ENCODE measurements at regions not wholly inside any gene's neighbourhood (a gene's known extent, or its start where the extent isn't known, plus 50 kb on each side); places are given as distances from the start of the nearest gene placed in this dataset.

GRCh38 chr9:115235221-115235620 is 117.3 kb upstream of the TNC start:
- no peak for ATAC-seq (ENCODE audit: insufficient read depth, low read depth)
- H3K9ac ChIP-seq (ENCODE audit: low read depth, low read length): no peak overlapping the region
- no peak for TF ChIP-seq EZH2 (IDR thresholded peaks at IDR 0.05; ENCODE audit: borderline replicate concordance, low read depth, low read length, severe bottlenecking)
- TF ChIP-seq CTCF (IDR thresholded peaks at IDR 0.05; ENCODE audit: borderline replicate concordance, extremely low read depth, low read length, poor library complexity, severe bottlenecking): no peak

GRCh38 chr9:115237385-115237998 is 119.5 kb upstream of the TNC start:
- no peak for DNase-seq
- no peak overlapping the region for H3K9ac ChIP-seq (ENCODE audit: low read depth, low read length)
- no peaks in the 10 kb centered on the region for H3K36me3 ChIP-seq (ENCODE audit: insufficient read depth, low read length)
- no peak overlapping the region for H3K4me2 ChIP-seq (ENCODE audit: insufficient read depth, low read length)
- H3K9me3 ChIP-seq (ENCODE audit: insufficient read depth, low read length, severe bottlenecking): no peaks in the 10 kb centered on the region
- H3K4me3 ChIP-seq (ENCODE audit: low read depth in 1 of 2, low read length in 2 of 2): no peak overlapping the region
- no peak overlapping the region for H3K27ac ChIP-seq (ENCODE audit: low read length)
- no peak overlapping the region for H2AFZ ChIP-seq (ENCODE audit: low read depth, low read length)
- no peaks in the 10 kb centered on the region for H3K4me1 ChIP-seq (ENCODE audit: insufficient read depth, low read length)
- H3K27me3 ChIP-seq (ENCODE audit: insufficient read depth, low read length, poor library complexity): peaks cover 8% of the 10 kb centered on the region
- no peak for TF ChIP-seq CTCF (IDR thresholded peaks at IDR 0.05; ENCODE audit: borderline replicate concordance, extremely low read depth, low read length, poor library complexity, severe bottlenecking)
- no peak for TF ChIP-seq EZH2 (IDR thresholded peaks at IDR 0.05; ENCODE audit: borderline replicate concordance, low read depth, low read length, severe bottlenecking)
- no peaks in the 10 kb centered on the region for H4K20me1 ChIP-seq (ENCODE audit: insufficient read depth, low read length)
- H3K79me2 ChIP-seq (ENCODE audit: insufficient read depth, low read length): no peaks in the 10 kb centered on the region
- no peak for ATAC-seq (ENCODE audit: insufficient read depth, low read depth)

More at GRCh38 chr9:115235221-115235620, 117.3 kb upstream of the TNC start:
- no peaks in the 10 kb centered on the region for H3K9me3 ChIP-seq (ENCODE audit: insufficient read depth, low read length, severe bottlenecking)
- no peak overlapping the region for H3K4me2 ChIP-seq (ENCODE audit: insufficient read depth, low read length)
- H3K4me1 ChIP-seq (ENCODE audit: insufficient read depth, low read length): no peaks in the 10 kb centered on the region
- no peak overlapping the region for H2AFZ ChIP-seq (ENCODE audit: low read depth, low read length)
- H3K36me3 ChIP-seq (ENCODE audit: insufficient read depth, low read length): no peaks in the 10 kb centered on the region
- H3K27me3 ChIP-seq (ENCODE audit: insufficient read depth, low read length, poor library complexity): peaks cover 8% of the 10 kb centered on the region
- DNase-seq: no peak
- H4K20me1 ChIP-seq (ENCODE audit: insufficient read depth, low read length): no peaks in the 10 kb centered on the region
- H3K27ac ChIP-seq (ENCODE audit: low read length): no peak overlapping the region
- no peaks in the 10 kb centered on the region for H3K79me2 ChIP-seq (ENCODE audit: insufficient read depth, low read length)
- no peak overlapping the region for H3K4me3 ChIP-seq (ENCODE audit: low read depth in 1 of 2, low read length in 2 of 2)

- no peak overlapping the region for H3K4me3 ChIP-seq (ENCODE audit: low read depth in 1 of 2, low read length in 2 of 2)
- no peak overlapping the region for H3K27ac ChIP-seq (ENCODE audit: low read length)
- H4K20me1 ChIP-seq (ENCODE audit: insufficient read depth, low read length): no peaks in the 10 kb centered on the region
- H3K79me2 ChIP-seq (ENCODE audit: insufficient read depth, low read length): no peaks in the 10 kb centered on the region
- no peak overlapping the region for H3K9ac ChIP-seq (ENCODE audit: low read depth, low read length)
- H3K4me1 ChIP-seq (ENCODE audit: insufficient read depth, low read length): no peaks in the 10 kb centered on the region
- TF ChIP-seq EZH2 (IDR thresholded peaks at IDR 0.05; ENCODE audit: borderline replicate concordance, low read depth, low read length, severe bottlenecking) (no peak), CTCF (IDR thresholded peaks at IDR 0.05; ENCODE audit: borderline replicate concordance, extremely low read depth, low read length, poor library complexity, severe bottlenecking) (no peak)
- no peaks in the 10 kb centered on the region for H3K27me3 ChIP-seq (ENCODE audit: insufficient read depth, low read length, poor library complexity)
- H3K9me3 ChIP-seq (ENCODE audit: insufficient read depth, low read length, severe bottlenecking): no peaks in the 10 kb centered on the region
- no peak overlapping the region for H2AFZ ChIP-seq (ENCODE audit: low read depth, low read length)
- DNase-seq (no peak), ATAC-seq (ENCODE audit: insufficient read depth, low read depth) (no peak)
- H3K36me3 ChIP-seq (ENCODE audit: insufficient read depth, low read length): no peaks in the 10 kb centered on the region
- no peak overlapping the region for H3K4me2 ChIP-seq (ENCODE audit: insufficient read depth, low read length)
Observed at GRCh38 chr9:115240676-115241075, 122.7 kb upstream of the TNC start.

All from DND-41 (cell line).